PC-3 (cell line): ENCODE measurements at regions not wholly inside any gene's neighbourhood (a gene's known extent, or its start where the extent isn't known, plus 50 kb on each side); places are given as distances from the start of the nearest gene placed in this dataset.

Source experiments
- ATAC-seq: fragments of 200-7000 bp; cut with Tn5 transposase; 2 replicates; pipeline ENCODE4 v1.9.1; 2020; ENCODE audit warnings: mild to moderate bottlenecking, moderate library complexity
- BruUV-seq: library from RNA; stranded (reverse); fragments of 400-500 nt; replicated peaks from 2 replicates; lab custom pipeline; 2021; lab: Mats Ljungman, UMichigan
- CTCF ChIA-PET: fragments of 300-600 bp; sonication (Branson Sonifier 250); formaldehyde crosslinking; loops from one replicate; lab custom pipeline; 2022; ENCODE audit warnings: antibody characterized with exemption; lab: Charles Lee
- POLR2A ChIA-PET: fragments of 300-600 bp; sonication (Branson Sonifier 250); formaldehyde crosslinking; loops from one replicate; lab custom pipeline; 2022; ENCODE audit warnings: antibody characterized with exemption; ENCODE audit not compliant: unreplicated experiment; lab: Charles Lee
- DNase-seq: peaks from one replicate; pipeline ENCODE4 v3.0.0-alpha.2; 2015
- H2AFZ ChIP-seq: fragments of 300-600 bp; sonication (generic); 2 replicates; pipeline ENCODE4 v1.6.0; 2016; ENCODE audit warnings: antibody characterized with exemption, low read length
- H3F3A ChIP-seq: fragments of 300-600 bp; sonication (generic); one replicate; pipeline ENCODE4 v1.6.0; 2017; ENCODE audit warnings: antibody characterized with exemption, low read length, control low read depth, mild to moderate bottlenecking; ENCODE audit not compliant: unreplicated experiment
- H3K27ac ChIP-seq: fragments of 300-600 bp; sonication (generic); 2 replicates; pipeline ENCODE4 v1.5.1; 2016; ENCODE audit warnings: mild to moderate bottlenecking, low read length
- H3K27me3 ChIP-seq: fragments of 300-600 bp; sonication (generic); 2 replicates; pipeline ENCODE4 v1.6.1; 2016; ENCODE audit warnings: low read length, mixed read lengths
- H3K36me3 ChIP-seq: fragments of 300-600 bp; sonication (generic); 2 replicates; pipeline ENCODE4 v1.6.1; 2016; ENCODE audit warnings: low read depth, mixed run types, low read length, mixed read lengths
- H3K4me1 ChIP-seq: fragments of 300-600 bp; sonication (generic); 2 replicates; pipeline ENCODE4 v1.5.1; 2016; ENCODE audit warnings: low read length; ENCODE audit not compliant: insufficient read depth
- H3K4me2 ChIP-seq: fragments of 300-600 bp; sonication (generic); 2 replicates; pipeline ENCODE4 v1.6.0; 2016; ENCODE audit warnings: low read length
- H3K4me3 ChIP-seq: fragments of 300-600 bp; sonication (generic); 2 replicates; pipeline ENCODE4 v1.5.1; 2016; ENCODE audit warnings: mild to moderate bottlenecking, low read length, mixed read lengths
- H3K79me2 ChIP-seq: fragments of 300-600 bp; sonication (generic); 2 replicates; pipeline ENCODE4 v1.6.1; 2017; ENCODE audit warnings: low read length, mixed read lengths
- H3K9ac ChIP-seq: fragments of 300-600 bp; sonication (generic); 2 replicates; pipeline ENCODE4 v1.6.0; 2016; ENCODE audit warnings: mild to moderate bottlenecking, low read length
- H3K9me2 ChIP-seq: fragments of 300-600 bp; sonication (generic); replicated peaks from 2 replicates; pipeline ENCODE4 v1.6.1; 2016; ENCODE audit warnings: mixed run types, low read length, mixed read lengths
- H3K9me3 ChIP-seq: fragments of 300-600 bp; sonication (generic); 2 replicates; pipeline ENCODE4 v1.6.1; 2016; ENCODE audit warnings: low read length, mixed read lengths
- H4K20me1 ChIP-seq: fragments of 300-600 bp; sonication (generic); 2 replicates; pipeline ENCODE4 v1.6.1; 2016; ENCODE audit warnings: low read length, mixed read lengths
- EZH2 ChIP-seq: fragments of 300-600 bp; sonication (generic); IDR thresholded peaks from one replicate; pipeline ENCODE4 v1.6.1; 2017; ENCODE audit warnings: antibody characterized with exemption, mild to moderate bottlenecking, low read length; ENCODE audit not compliant: unreplicated experiment
- EZH2phosphoT487 ChIP-seq: fragments of 300-600 bp; sonication (generic); IDR thresholded peaks from 2 replicates; pipeline ENCODE4 v1.6.1; 2018; ENCODE audit warnings: mild to moderate bottlenecking, antibody characterized with exemption, low read length, borderline replicate concordance
- intact Hi-C: fragments of 100-400 bp; cut with micrococcal nuclease; formaldehyde crosslinking; loops from 2 replicates; pipeline ENCODE4 v1.9.0; 2023
- TF ChIP-seq, protein P1 (sequence below): fragments of 300-600 bp; sonication (generic); conservative IDR thresholded peaks from 2 replicates; pipeline ENCODE4 v1.5.1; 2017; ENCODE audit warnings: antibody characterized with exemption, low read depth, mild to moderate bottlenecking, low read length

DNA sequence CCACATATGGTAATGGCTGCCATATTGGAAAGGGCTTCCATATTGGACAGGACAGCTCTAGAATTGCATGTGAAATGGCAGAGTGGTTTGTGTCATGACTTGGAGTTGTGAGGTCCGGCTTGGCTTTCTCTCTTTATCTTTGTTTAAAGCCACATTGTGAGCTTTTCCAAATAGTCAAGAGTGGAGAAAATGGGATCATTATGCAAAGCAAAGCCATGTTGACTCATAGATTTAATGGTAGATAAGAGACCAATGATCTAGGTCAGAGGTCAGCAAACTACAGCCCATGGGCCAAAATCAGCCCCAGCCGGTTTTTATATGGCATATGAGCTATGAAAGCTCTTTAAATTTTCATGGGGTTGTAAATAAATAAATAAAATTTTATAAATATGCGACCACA, 449.1 kb downstream of the BCL11B start:
- ChIA-PET POLR2A (no interaction called here), CTCF (no interaction called here)
- ATAC-seq: no peak
- no peaks in the 10 kb centered on the region for H3K9me3 ChIP-seq
- H3K27me3 ChIP-seq: no peaks in the 10 kb centered on the region
- no peaks in the 10 kb centered on the region for H3K36me3 ChIP-seq
- H3K9me2 ChIP-seq: no peaks in the 10 kb centered on the region
- no peak for DNase-seq
- H4K20me1 ChIP-seq: no peaks in the 10 kb centered on the region
- H3K27ac ChIP-seq: no peak overlapping the region
- H3K79me2 ChIP-seq: no peaks in the 10 kb centered on the region
- intact Hi-C loops: no loop called here
- no TSS peak for BruUV-seq
- H3K4me1 ChIP-seq: no peaks in the 10 kb centered on the region
- H3K4me3 ChIP-seq: no peak overlapping the region
- no peak overlapping the region for H3K9ac ChIP-seq
- no peak overlapping the region for H3K4me2 ChIP-seq
- H3F3A ChIP-seq: no peaks in the 10 kb centered on the region
- H2AFZ ChIP-seq: no peak overlapping the region
- no peak for TF ChIP-seq EZH2
- TF ChIP-seq, protein P1, sequence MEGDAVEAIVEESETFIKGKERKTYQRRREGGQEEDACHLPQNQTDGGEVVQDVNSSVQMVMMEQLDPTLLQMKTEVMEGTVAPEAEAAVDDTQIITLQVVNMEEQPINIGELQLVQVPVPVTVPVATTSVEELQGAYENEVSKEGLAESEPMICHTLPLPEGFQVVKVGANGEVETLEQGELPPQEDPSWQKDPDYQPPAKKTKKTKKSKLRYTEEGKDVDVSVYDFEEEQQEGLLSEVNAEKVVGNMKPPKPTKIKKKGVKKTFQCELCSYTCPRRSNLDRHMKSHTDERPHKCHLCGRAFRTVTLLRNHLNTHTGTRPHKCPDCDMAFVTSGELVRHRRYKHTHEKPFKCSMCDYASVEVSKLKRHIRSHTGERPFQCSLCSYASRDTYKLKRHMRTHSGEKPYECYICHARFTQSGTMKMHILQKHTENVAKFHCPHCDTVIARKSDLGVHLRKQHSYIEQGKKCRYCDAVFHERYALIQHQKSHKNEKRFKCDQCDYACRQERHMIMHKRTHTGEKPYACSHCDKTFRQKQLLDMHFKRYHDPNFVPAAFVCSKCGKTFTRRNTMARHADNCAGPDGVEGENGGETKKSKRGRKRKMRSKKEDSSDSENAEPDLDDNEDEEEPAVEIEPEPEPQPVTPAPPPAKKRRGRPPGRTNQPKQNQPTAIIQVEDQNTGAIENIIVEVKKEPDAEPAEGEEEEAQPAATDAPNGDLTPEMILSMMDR: no peak
- no peak for TF ChIP-seq EZH2phosphoT487

DNA sequence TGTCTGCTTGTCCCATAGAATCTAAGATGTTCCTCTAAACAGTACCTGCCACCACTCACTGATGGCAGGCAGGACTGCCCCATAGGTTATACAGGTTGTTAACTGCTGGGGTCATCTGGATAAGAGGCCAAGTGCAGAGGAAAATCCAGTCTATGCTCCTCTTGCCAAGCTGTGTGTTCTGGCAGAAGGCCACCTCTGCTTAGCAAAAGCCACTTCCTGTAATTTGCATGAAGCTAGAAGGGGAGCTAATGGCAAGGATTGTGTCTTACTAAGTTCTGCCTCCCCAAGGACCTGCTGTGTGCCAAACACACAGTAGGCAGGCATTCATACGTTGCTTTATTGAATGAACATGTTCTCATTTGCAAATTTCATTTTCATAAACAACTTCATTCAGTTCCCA, 445.4 kb downstream of the BCL11B start:
- no peaks in the 10 kb centered on the region for H3K9me2 ChIP-seq
- no TSS peak for BruUV-seq
- no peaks in the 10 kb centered on the region for H3K36me3 ChIP-seq
- H3K4me2 ChIP-seq: no peak overlapping the region
- ChIA-PET CTCF (no interaction called here), POLR2A (no interaction called here)
- intact Hi-C loops: no loop called here
- H3K79me2 ChIP-seq: no peaks in the 10 kb centered on the region
- TF ChIP-seq EZH2phosphoT487 (no peak), EZH2 (no peak)
- TF ChIP-seq, protein P1: no peak
- H3K27ac ChIP-seq: no peak overlapping the region
- no peak overlapping the region for H2AFZ ChIP-seq
- DNase-seq (no peak), ATAC-seq (no peak)
- H3K9me3 ChIP-seq: no peaks in the 10 kb centered on the region
- H3K27me3 ChIP-seq: peaks cover 2% of the 10 kb centered on the region; the same call in 1 of the 2 replicates
- no peaks in the 10 kb centered on the region for H3F3A ChIP-seq
- no peaks in the 10 kb centered on the region for H3K4me1 ChIP-seq
- no peaks in the 10 kb centered on the region for H4K20me1 ChIP-seq
- H3K9ac ChIP-seq: no peak overlapping the region
- H3K4me3 ChIP-seq: no peak overlapping the region

DNA sequence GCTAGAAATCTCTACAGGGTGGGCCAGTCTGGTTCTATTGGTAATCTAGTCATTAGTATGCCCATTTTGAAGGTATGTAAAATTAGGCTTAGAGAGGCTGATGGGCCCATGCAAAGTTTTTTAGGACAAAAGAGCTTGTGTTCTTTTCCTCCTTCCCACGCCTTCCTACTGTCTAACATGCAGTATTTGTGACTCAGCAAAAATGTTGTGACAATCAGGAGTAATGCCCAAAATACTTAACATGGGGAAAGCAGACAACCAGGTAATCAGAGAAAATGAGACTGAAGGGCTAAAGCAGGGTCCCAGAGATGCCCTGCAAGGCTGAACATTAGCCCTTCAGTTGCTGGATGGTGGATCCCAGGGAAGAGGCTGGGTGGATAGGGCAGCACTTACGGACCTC, 437.9 kb downstream of the BCL11B start:
- Histone ChIP-seq H3K9me3 (no peaks in the 10 kb centered on the region), H3K9ac (no peak overlapping the region), H3K27me3 (peaks cover 9% of the 10 kb centered on the region), H3K36me3 (no peaks in the 10 kb centered on the region), H3K27ac (no peak overlapping the region), H2AFZ (no peak overlapping the region), H4K20me1 (no peaks in the 10 kb centered on the region), H3K4me2 (no peak overlapping the region), H3K79me2 (no peaks in the 10 kb centered on the region), H3K4me1 (no peaks in the 10 kb centered on the region), H3K4me3 (no peak overlapping the region), H3F3A (no peaks in the 10 kb centered on the region), H3K9me2 (no peaks in the 10 kb centered on the region)
- no peak for ATAC-seq
- ChIA-PET CTCF (no interaction called here), POLR2A (no interaction called here)
- no peak for TF ChIP-seq EZH2phosphoT487
- TF ChIP-seq, protein P1: no peak
- no peak for TF ChIP-seq EZH2
- DNase-seq: no peak
- BruUV-seq: no TSS peak
- intact Hi-C loops: no loop called here
